ENCODE measurements at regions not wholly inside any gene's neighbourhood (a gene's known extent, or its start where the extent isn't known, plus 50 kb on each side); places are given as distances from the start of the nearest gene placed in this dataset.

DNA sequence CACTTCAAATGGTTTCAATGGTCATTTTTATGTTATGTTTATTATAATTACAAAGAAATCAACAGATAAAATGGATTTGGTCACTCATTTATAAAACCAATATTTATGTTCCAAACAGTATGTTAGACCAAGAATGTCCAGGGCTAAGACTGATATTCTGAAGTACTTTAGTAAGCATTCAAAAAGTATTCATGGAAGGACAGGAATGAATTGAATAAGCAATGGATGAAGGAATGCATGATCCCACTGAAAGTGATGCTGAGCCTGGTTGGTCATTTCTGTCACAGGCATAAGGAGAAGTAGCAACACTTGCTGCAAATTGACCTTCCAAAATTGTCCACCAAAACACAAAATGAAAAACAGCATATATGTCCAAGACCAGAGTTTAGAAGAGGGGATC is 189.0 kb upstream of the CELF2 start:
- H3K36me3 ChIP-seq, result no peaks in the 10 kb centered on the region

DNA sequence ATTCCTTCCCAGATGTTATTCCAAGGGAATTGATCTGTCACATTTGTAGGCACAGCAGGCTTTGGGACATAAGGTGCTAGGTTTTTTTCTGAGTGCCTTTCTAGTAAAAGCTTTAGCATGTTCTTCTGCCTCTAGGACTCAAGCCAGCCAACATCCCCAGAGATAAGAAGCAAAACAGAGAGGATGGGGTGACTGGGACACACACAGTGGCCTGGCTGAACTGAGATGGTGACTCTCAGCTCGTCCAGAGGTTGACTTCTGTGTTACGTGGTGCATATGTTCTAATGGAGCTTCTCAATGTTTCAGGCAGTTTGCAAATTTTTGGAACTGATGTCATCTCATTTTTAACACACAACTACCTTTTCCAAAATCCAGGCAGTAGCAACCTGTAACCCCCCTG is 188.1 kb upstream of the CELF2 start:
- Histone ChIP-seq H3K4me3 (no peak overlapping the region), H3K36me3 (no peaks in the 10 kb centered on the region), H3K27ac (peak overlapping the region in 3 of 4 donors; percentile 44 to 80 (median 71)), H3K27me3 (no peaks in the 10 kb centered on the region), H3K9me3 (peaks cover 0 to 1% (median 0%) of the 10 kb centered on the region in 4 donors), H3K4me1 (peaks cover 0 to 42% (median 32%) of the 10 kb centered on the region in 4 donors)
- DNase-seq, result no peak
- TF ChIP-seq POLR2AphosphoS5 (IDR thresholded peaks at IDR 0.05), result no peak
- TF ChIP-seq POLR2A (IDR thresholded peaks at IDR 0.05), result no peak
- TF ChIP-seq, protein P1, sequence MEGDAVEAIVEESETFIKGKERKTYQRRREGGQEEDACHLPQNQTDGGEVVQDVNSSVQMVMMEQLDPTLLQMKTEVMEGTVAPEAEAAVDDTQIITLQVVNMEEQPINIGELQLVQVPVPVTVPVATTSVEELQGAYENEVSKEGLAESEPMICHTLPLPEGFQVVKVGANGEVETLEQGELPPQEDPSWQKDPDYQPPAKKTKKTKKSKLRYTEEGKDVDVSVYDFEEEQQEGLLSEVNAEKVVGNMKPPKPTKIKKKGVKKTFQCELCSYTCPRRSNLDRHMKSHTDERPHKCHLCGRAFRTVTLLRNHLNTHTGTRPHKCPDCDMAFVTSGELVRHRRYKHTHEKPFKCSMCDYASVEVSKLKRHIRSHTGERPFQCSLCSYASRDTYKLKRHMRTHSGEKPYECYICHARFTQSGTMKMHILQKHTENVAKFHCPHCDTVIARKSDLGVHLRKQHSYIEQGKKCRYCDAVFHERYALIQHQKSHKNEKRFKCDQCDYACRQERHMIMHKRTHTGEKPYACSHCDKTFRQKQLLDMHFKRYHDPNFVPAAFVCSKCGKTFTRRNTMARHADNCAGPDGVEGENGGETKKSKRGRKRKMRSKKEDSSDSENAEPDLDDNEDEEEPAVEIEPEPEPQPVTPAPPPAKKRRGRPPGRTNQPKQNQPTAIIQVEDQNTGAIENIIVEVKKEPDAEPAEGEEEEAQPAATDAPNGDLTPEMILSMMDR (IDR thresholded peaks at IDR 0.05), result no peak
- TF ChIP-seq EP300 (IDR thresholded peaks at IDR 0.05), result no peak
- intact Hi-C loops (cut with DNase I), result no loop called here
- 87 to 89% methylated on average over 2 of the region's 2 CpGs for WGBS, 2 donors

More for the DNA sequence above, 189.0 kb upstream of the CELF2 start:
- no peak for DNase-seq
- TF ChIP-seq POLR2AphosphoS5 (IDR thresholded peaks at IDR 0.05), result no peak
- TF ChIP-seq, protein P1 (IDR thresholded peaks at IDR 0.05), result no peak
- TF ChIP-seq POLR2A (IDR thresholded peaks at IDR 0.05), result no peak
- no peak for TF ChIP-seq EP300 (IDR thresholded peaks at IDR 0.05)
- H3K27ac ChIP-seq, result peak overlapping the region in 1 of 4 donors; percentile 80
- no peaks in the 10 kb centered on the region for H3K27me3 ChIP-seq
- intact Hi-C loops (cut with DNase I), result no loop called here
- peaks cover 0 to 1% (median 0%) of the 10 kb centered on the region in 4 donors for H3K9me3 ChIP-seq
- H3K4me1 ChIP-seq, result peaks cover 0 to 52% (median 40%) of the 10 kb centered on the region in 4 donors
- H3K4me3 ChIP-seq, result no peak overlapping the region

DNA sequence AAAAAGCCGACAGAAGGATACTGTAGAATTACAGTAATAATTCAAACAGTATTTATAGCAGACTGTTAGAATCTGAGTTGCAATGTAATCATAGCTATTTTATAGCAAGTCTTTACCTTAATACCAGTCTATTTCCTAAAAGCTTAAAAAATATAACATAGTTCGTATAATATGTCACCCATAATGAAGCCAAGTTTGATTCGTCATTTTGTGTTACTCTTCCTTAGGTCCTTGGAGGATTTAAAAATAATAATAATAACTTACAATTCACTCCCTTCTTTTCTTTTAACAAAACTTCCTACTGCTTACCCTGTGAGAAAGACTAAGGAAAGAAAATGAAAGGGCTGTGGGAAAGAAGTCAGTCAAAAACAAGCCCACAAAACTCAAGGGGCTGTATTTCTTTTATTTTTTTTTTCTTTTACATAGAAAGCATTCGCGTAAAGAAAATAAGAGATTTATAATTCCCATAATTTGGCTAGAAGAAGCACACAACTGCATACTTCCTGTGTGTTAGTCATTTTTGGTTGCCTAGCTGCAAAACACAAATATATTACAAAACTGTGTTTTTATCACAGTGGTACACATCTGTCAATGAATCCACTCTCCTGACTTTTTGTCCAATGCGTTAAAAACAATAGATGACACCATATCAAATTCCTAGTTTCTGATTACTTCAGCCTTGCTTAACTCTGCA is 187.2 kb upstream of the CELF2 start:
- H3K9me3 ChIP-seq, result peaks cover 0 to 1% (median 0%) of the 10 kb centered on the region in 4 donors
- intact Hi-C loops (cut with DNase I), result no loop called here
- WGBS, 2 donors, result 70 to 80% methylated on average over 6 of the region's 6 CpGs
- DNase-seq, result no peak
- no peaks in the 10 kb centered on the region for H3K36me3 ChIP-seq
- H3K27ac ChIP-seq, result peak overlapping the region; percentile 38 to 80 (median 58)
- no peaks in the 10 kb centered on the region for H3K27me3 ChIP-seq
- TF ChIP-seq EP300 (IDR thresholded peaks at IDR 0.05) (no peak), POLR2A (IDR thresholded peaks at IDR 0.05) (no peak), POLR2AphosphoS5 (IDR thresholded peaks at IDR 0.05) (peak in 1 of 4 donors; percentile 3)
- TF ChIP-seq, protein P1 (IDR thresholded peaks at IDR 0.05), result no peak
- H3K4me3 ChIP-seq, result peak overlapping the region in 2 of 4 donors; percentile 12 to 13
- H3K4me1 ChIP-seq, result peaks cover 0 to 34% (median 24%) of the 10 kb centered on the region in 4 donors

- Histone ChIP-seq H3K9me3 (peaks cover 0 to 1% (median 0%) of the 10 kb centered on the region in 4 donors), H3K4me1 (peaks cover 0 to 33% (median 21%) of the 10 kb centered on the region in 4 donors), H3K27ac (peak overlapping the region; percentile 38 to 80 (median 58)), H3K36me3 (no peaks in the 10 kb centered on the region), H3K27me3 (no peaks in the 10 kb centered on the region), H3K4me3 (no peak overlapping the region)
- intact Hi-C loops (cut with DNase I), result no loop called here
- 84 to 85% methylated on average over 8 of the region's 8 CpGs for WGBS, 2 donors
- peak in 1 of 4 donors; percentile 54 for TF ChIP-seq POLR2AphosphoS5 (IDR thresholded peaks at IDR 0.05)
- TF ChIP-seq, protein P1 (IDR thresholded peaks at IDR 0.05), result no peak
- peak; percentile 76 for DNase-seq
These were observed 186.6 kb upstream of the CELF2 start for GRCh38 chr10:10831085-10831484.
